ENCODE measurements at regions not wholly inside any gene's neighbourhood (a gene's known extent, or its start where the extent isn't known, plus 50 kb on each side); places are given as distances from the start of the nearest gene placed in this dataset.

DNA sequence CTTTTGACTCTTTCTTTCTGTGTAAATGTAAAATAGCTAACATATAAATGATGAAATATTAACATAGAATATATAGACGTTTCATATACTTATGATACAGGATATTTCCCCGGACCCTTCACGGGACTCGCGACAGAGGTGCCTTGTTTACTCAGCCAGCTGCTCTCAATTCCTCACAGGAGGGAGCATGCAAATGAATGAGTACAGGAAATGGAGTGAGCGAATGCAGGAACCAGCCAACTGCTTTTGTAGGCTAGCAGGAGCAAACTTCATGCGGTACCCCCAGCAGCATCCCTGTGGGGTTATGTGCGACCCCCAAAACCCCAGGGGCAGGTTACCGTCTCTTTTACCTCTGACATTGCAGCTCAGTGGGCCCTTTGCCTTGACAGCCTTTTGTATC lies 110.3 kb upstream of the PDHA2 start:
- DNase-seq = no peak
- no peaks in the 10 kb centered on the region for H3K9me3 ChIP-seq
- no peaks in the 10 kb centered on the region for H3K27me3 ChIP-seq
- H3K4me1 ChIP-seq = peaks cover 8% of the 10 kb centered on the region
- TF ChIP-seq, protein P1, sequence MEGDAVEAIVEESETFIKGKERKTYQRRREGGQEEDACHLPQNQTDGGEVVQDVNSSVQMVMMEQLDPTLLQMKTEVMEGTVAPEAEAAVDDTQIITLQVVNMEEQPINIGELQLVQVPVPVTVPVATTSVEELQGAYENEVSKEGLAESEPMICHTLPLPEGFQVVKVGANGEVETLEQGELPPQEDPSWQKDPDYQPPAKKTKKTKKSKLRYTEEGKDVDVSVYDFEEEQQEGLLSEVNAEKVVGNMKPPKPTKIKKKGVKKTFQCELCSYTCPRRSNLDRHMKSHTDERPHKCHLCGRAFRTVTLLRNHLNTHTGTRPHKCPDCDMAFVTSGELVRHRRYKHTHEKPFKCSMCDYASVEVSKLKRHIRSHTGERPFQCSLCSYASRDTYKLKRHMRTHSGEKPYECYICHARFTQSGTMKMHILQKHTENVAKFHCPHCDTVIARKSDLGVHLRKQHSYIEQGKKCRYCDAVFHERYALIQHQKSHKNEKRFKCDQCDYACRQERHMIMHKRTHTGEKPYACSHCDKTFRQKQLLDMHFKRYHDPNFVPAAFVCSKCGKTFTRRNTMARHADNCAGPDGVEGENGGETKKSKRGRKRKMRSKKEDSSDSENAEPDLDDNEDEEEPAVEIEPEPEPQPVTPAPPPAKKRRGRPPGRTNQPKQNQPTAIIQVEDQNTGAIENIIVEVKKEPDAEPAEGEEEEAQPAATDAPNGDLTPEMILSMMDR (IDR thresholded peaks at IDR 0.05; ENCODE audit: low read depth, low read length) = no peak
- no peak overlapping the region for H3K4me3 ChIP-seq (ENCODE audit: low read depth, low read length)
- 0 out of 2 replicates have a peak, but pooled peaks cover 5% of the 10 kb centered on the region for H3K36me3 ChIP-seq

DNA sequence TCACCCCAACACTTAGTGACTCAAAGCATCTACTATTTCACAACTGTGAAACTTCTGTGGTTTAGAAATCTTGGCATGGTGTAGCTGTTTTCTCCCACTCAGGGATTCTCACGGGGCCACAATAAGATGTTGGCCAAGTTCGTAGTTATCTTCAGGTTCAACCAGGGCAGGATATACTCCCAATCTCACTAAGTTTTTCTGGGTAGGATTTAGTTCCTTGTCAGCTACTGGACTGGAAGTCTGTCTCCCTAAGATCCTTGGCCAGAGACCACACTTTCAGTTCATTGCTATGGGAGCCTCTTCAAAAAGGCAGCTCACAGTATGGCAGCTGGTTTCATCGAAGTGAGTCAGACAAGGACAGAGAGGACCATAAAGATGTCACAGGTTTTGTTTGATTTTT lies 111.7 kb upstream of the PDHA2 start:
- no peaks in the 10 kb centered on the region for H3K36me3 ChIP-seq
- no peaks in the 10 kb centered on the region for H3K9me3 ChIP-seq
- peaks cover 8% of the 10 kb centered on the region for H3K4me1 ChIP-seq
- H3K27me3 ChIP-seq = no peaks in the 10 kb centered on the region
- no peak overlapping the region for H3K4me3 ChIP-seq (ENCODE audit: low read depth, low read length)
- TF ChIP-seq, protein P1 (IDR thresholded peaks at IDR 0.05; ENCODE audit: low read depth, low read length) = no peak
- no peak for DNase-seq

GRCh38 chr4:95715830-95716229 lies 124.1 kb upstream of the PDHA2 start:
- no peaks in the 10 kb centered on the region for H3K27me3 ChIP-seq
- H3K4me3 ChIP-seq (ENCODE audit: low read depth, low read length) = no peak overlapping the region
- H3K4me1 ChIP-seq = no peaks in the 10 kb centered on the region
- no peak for DNase-seq
- no peaks in the 10 kb centered on the region for H3K9me3 ChIP-seq
- TF ChIP-seq, protein P1 (IDR thresholded peaks at IDR 0.05; ENCODE audit: low read depth, low read length) = no peak
- H3K36me3 ChIP-seq = no peaks in the 10 kb centered on the region

DNA sequence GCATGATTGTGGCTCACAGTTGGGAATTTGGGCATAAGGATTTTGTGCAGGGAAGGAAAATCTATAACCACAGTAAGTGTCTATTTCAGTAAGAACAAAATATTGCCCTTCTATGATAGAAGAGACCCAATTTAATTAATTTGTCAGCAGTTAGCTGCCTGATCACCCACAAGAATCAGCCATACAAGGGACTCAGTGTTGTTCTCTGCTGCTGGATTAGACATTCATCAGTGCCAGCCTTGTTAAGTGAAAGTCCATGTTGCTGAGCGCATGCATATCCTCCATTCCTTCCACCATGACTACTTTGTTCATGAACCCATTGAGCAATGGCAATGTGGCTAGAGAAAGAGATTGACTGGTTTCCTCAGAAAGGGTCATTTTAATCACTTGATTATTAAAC lies 125.3 kb upstream of the PDHA2 start:
- H3K4me3 ChIP-seq (ENCODE audit: low read depth, low read length) = no peak overlapping the region
- DNase-seq = no peak
- no peaks in the 10 kb centered on the region for H3K36me3 ChIP-seq
- TF ChIP-seq, protein P1 (IDR thresholded peaks at IDR 0.05; ENCODE audit: low read depth, low read length) = no peak
- no peaks in the 10 kb centered on the region for H3K9me3 ChIP-seq
- H3K27me3 ChIP-seq = no peaks in the 10 kb centered on the region
- no peaks in the 10 kb centered on the region for H3K4me1 ChIP-seq

- Histone ChIP-seq H3K4me1 (peaks cover 13% of the 10 kb centered on the region), H3K4me3 (ENCODE audit: low read depth, low read length) (no peak overlapping the region), H3K27me3 (no peaks in the 10 kb centered on the region), H3K36me3 (no peaks in the 10 kb centered on the region), H3K9me3 (no peaks in the 10 kb centered on the region)
- no peak for DNase-seq
- TF ChIP-seq, protein P1 (IDR thresholded peaks at IDR 0.05; ENCODE audit: low read depth, low read length) = no peak
Measured at GRCh38 chr4:95705323-95705722, 134.6 kb upstream of the PDHA2 start.

GRCh38 chr4:95701500-95702170 lies 138.3 kb upstream of the PDHA2 start:
- H3K36me3 ChIP-seq = no peaks in the 10 kb centered on the region
- no peaks in the 10 kb centered on the region for H3K9me3 ChIP-seq
- no peak overlapping the region for H3K4me3 ChIP-seq (ENCODE audit: low read depth, low read length)
- H3K4me1 ChIP-seq = peaks cover 9% of the 10 kb centered on the region
- no peaks in the 10 kb centered on the region for H3K27me3 ChIP-seq
- DNase-seq = no peak
- TF ChIP-seq, protein P1 (IDR thresholded peaks at IDR 0.05; ENCODE audit: low read depth, low read length) = no peak
